ENCODE measurements at regions not wholly inside any gene's neighbourhood (a gene's known extent, or its start where the extent isn't known, plus 50 kb on each side); places are given as distances from the start of the nearest gene placed in this dataset.

DNA sequence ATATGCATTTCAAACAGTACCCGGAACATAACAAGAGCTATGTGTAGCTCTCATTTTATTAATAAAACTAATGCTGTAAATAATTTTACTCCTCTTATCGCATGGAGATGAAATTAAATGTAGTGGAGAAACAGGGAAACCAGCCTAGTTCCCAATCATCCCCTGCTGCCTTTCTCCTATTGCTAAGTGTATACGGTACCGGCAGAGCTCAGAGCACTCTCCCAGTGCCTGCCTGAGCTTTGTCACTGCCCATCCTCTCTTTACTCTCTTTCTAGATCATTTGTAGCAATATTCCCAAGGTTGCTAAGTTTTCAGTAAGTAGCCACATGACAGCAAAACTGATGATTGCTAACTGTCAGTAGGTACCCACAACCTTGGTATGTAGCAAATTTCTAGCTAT, 85.5 kb upstream of the ZSWIM2 start:
- TF ChIP-seq EZH2 (IDR thresholded peaks at IDR 0.05) (no peak), POLR2AphosphoS5 (IDR thresholded peaks at IDR 0.05; ENCODE audit: borderline replicate concordance, low read depth, low read length) (no peak)

All from SK-N-MC (cell line).